ENCODE measurements at regions not wholly inside any gene's neighbourhood (a gene's known extent, or its start where the extent isn't known, plus 50 kb on each side); places are given as distances from the start of the nearest gene placed in this dataset.

DNA sequence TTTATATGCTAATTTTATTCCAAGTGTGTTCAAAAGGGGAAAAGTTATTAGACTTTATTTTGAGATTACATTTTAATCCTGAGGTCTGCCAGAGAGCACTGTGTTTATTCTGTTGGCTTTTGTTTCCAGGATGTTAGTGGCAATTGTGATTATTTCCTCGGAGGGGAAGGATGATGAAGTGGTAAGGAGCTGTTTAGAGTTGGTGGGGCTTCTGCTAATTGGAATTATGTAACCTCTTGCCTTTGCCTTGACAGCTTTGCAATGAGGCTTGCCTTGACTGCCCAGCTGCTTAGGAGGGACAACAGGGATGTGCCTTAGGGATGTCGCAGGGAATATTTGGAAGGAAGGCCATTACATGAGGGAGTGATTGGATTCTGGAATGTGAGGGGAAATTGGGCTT, 89.7 kb upstream of the E2F8 start:
- Histone ChIP-seq H2BK12ac (ENCODE audit: low read depth, low read length) (no peak overlapping the region), H2BK120ac (replicated peaks; ENCODE audit: low read depth, low read length) (no peak overlapping the region), H2AFZ (ENCODE audit: low read length) (no peak overlapping the region), H3K27me3 (replicated peaks in 1 of 4; ENCODE audit: control insufficient read depth in 3 of 4, extremely low read depth in 1 of 4, insufficient read depth in 3 of 4, low read length in 3 of 4) (no peaks in the 10 kb centered on the region), H4K20me1 (replicated peaks in 1 of 2; ENCODE audit: control insufficient read depth in 1 of 2, insufficient read depth in 2 of 2, low read length in 2 of 2) (no peaks in the 10 kb centered on the region), H3K36me3 (ENCODE audit: control insufficient read depth in 2 of 4, insufficient read depth in 4 of 4, low read length in 3 of 4) (no peaks in the 10 kb centered on the region), H3K4me2 (ENCODE audit: insufficient read depth in 1 of 2, low read depth in 2 of 2, low read length in 2 of 2) (no peak overlapping the region), H3K4ac (replicated peaks; ENCODE audit: insufficient read length, low read depth, low read length) (no peak overlapping the region), H3K4me1 (replicated peaks in 1 of 4; ENCODE audit: control insufficient read depth in 3 of 4, insufficient read depth in 4 of 4, low read length in 3 of 4) (no peaks in the 10 kb centered on the region), H3K56ac (replicated peaks; ENCODE audit: insufficient read length, low read depth, low read length) (no peak overlapping the region), H3K27ac (ENCODE audit: low read depth, low read length) (no peak overlapping the region), H3K9me3 (ENCODE audit: insufficient read depth in 2 of 2, low read depth in 1 of 2, low read length in 1 of 2) (no peaks in the 10 kb centered on the region), H3K4me3 (ENCODE audit: extremely low read depth in 1 of 4, insufficient read depth in 2 of 4, low read depth in 3 of 4, low read length in 4 of 4) (no peak overlapping the region), H2BK20ac (ENCODE audit: low read length) (no peak overlapping the region), H3K9ac (replicated peaks in 1 of 4; ENCODE audit: extremely low read depth in 1 of 4, low read depth in 3 of 4, low read length in 3 of 4) (no peak overlapping the region), H2AK5ac (ENCODE audit: low read depth, low read length) (no peak overlapping the region), H4K5ac (ENCODE audit: insufficient read length, low read depth, low read length) (no peak overlapping the region), H3K14ac (ENCODE audit: insufficient read length) (no peak overlapping the region), H3K23me2 (ENCODE audit: low read depth, low read length) (no peaks in the 10 kb centered on the region), H2BK5ac (ENCODE audit: low read depth, low read length) (no peak overlapping the region), H4K91ac (replicated peaks; ENCODE audit: insufficient read length, low read length) (no peak overlapping the region), H3K79me1 (ENCODE audit: low read depth, low read length) (no peaks in the 10 kb centered on the region), H2BK15ac (ENCODE audit: low read length) (no peak overlapping the region), H4K8ac (ENCODE audit: extremely low read depth, insufficient read depth, low read length) (no peak overlapping the region), H3K18ac (ENCODE audit: extremely low read depth, low read length) (no peak overlapping the region), H3K23ac (ENCODE audit: insufficient read length) (no peak overlapping the region), H3K79me2 (ENCODE audit: control insufficient read depth in 1 of 2, insufficient read depth in 2 of 2, low read length in 2 of 2) (no peaks in the 10 kb centered on the region)
- no peak for DNase-seq (ENCODE audit: low read depth in 1 of 2, low spot score in 2 of 2)
- ChIA-PET CTCF (ENCODE audit: partially characterized antibody) (interaction anchor here (0.8 to 3.7 kb wide), 6 partner anchors 7 to 227 kb away, joined by 3 to 11 read pairs (median 4); no protein-coding TSS in a partner anchor), POLR2A (ENCODE audit: partially characterized antibody) (no interaction called here)
- WGBS, 2 experiments (ENCODE audit: extremely low coverage in 1 of 2, insufficient coverage in 1 of 2, insufficient read length in 1 of 2, insufficient replicate concordance in 2 of 2, low coverage in 1 of 2, low lambda C conversion rate in 2 of 2, missing lambda C conversion rate in 1 of 2) = 42% methylated on average over 2 of the region's 2 CpGs; no CpG with 5 or more reads in 1 of the 2 experiments
- no peak for FAIRE-seq
- TF ChIP-seq KDM1A (IDR thresholded peaks at IDR 0.05; ENCODE audit: borderline replicate concordance, low read length) = no peak
- no peak for TF ChIP-seq EP300 (IDR thresholded peaks at IDR 0.05; ENCODE audit: borderline replicate concordance in 1 of 2, low read depth in 2 of 2, low read length in 2 of 2)
- TF ChIP-seq RFX5 (IDR thresholded peaks at IDR 0.05; ENCODE audit: borderline replicate concordance, low read depth, low read length) = no peak
- no peak for TF ChIP-seq TAF1 (IDR thresholded peaks at IDR 0.05; ENCODE audit: low read depth, low read length)
- no peak for TF ChIP-seq JUND (IDR thresholded peaks at IDR 0.05; ENCODE audit: low read length)
- no peak for TF ChIP-seq CREB1 (IDR thresholded peaks at IDR 0.05)
- no peak for TF ChIP-seq TAF7 (optimal IDR thresholded peaks at IDR 0.05; ENCODE audit: borderline replicate concordance, low read depth, low read length)
- TF ChIP-seq, protein P1, sequence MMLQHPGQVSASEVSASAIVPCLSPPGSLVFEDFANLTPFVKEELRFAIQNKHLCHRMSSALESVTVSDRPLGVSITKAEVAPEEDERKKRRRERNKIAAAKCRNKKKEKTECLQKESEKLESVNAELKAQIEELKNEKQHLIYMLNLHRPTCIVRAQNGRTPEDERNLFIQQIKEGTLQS (IDR thresholded peaks at IDR 0.05; ENCODE audit: insufficient read depth, low read depth, low read length) = no peak
- TF ChIP-seq, protein P2, sequence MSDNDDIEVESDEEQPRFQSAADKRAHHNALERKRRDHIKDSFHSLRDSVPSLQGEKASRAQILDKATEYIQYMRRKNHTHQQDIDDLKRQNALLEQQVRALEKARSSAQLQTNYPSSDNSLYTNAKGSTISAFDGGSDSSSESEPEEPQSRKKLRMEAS (IDR thresholded peaks at IDR 0.05) = no peak
- TF ChIP-seq SP1 (IDR thresholded peaks at IDR 0.05; ENCODE audit: low read depth, low read length) = no peak
- TF ChIP-seq SRF (IDR thresholded peaks at IDR 0.05; ENCODE audit: low read depth, low read length) = no peak
- no peak for TF ChIP-seq RBBP5 (IDR thresholded peaks at IDR 0.05; ENCODE audit: borderline replicate concordance, low read depth, low read length)
- TF ChIP-seq ASH2L (IDR thresholded peaks at IDR 0.05; ENCODE audit: low read length) = no peak
- TF ChIP-seq SP2 (IDR thresholded peaks at IDR 0.05; ENCODE audit: low read length) = no peak
- no peak for TF ChIP-seq EZH2 (IDR thresholded peaks at IDR 0.05; ENCODE audit: low read depth, low read length, severe bottlenecking)
